GM12891 (cell line): ENCODE measurements at regions not wholly inside any gene's neighbourhood (a gene's known extent, or its start where the extent isn't known, plus 50 kb on each side); places are given as distances from the start of the nearest gene placed in this dataset.

Experiments used
- PAX5 ChIP-seq: IDR thresholded peaks from 2 replicates; pipeline ENCODE4 v1.6.1; 2011; ENCODE audit warnings: low read length, moderate library complexity, mild to moderate bottlenecking; ENCODE audit not compliant: insufficient read depth, severe bottlenecking
- POLR2A ChIP-seq: IDR thresholded peaks from 2 replicates; pipeline ENCODE4 v1.6.1; 2011; ENCODE audit warnings: low read depth, low read length, control low read depth
- POLR2AphosphoS5 ChIP-seq: IDR thresholded peaks from 2 replicates; pipeline ENCODE4 v1.6.1; 2011; ENCODE audit warnings: low read depth, low read length, control low read depth
- POU2F2 ChIP-seq: IDR thresholded peaks from 2 replicates; pipeline ENCODE4 v1.6.1; 2011; ENCODE audit warnings: low read depth, mild to moderate bottlenecking, control low read depth, low read length, moderate library complexity
- SPI1 ChIP-seq: IDR thresholded peaks from 2 replicates; pipeline ENCODE4 v1.6.1; 2011; ENCODE audit warnings: low read depth, low read length, control low read depth
- TAF1 ChIP-seq: IDR thresholded peaks from 2 replicates; pipeline ENCODE4 v1.6.1; 2011; ENCODE audit warnings: low read depth, low read length, control low read depth

- TF ChIP-seq POLR2A (no peak), POLR2AphosphoS5 (no peak), SPI1 (no peak), TAF1 (no peak), POU2F2 (no peak), PAX5 (no peak)
Measured at GRCh38 chr15:37262922-37263608, 162.7 kb upstream of the MEIS2 start.
